PC-9 (cell line): ENCODE measurements at regions not wholly inside any gene's neighbourhood (a gene's known extent, or its start where the extent isn't known, plus 50 kb on each side); places are given as distances from the start of the nearest gene placed in this dataset.

Source experiments
- BruUV-seq: library from RNA; stranded (reverse); fragments of 400-500 nt; replicated peaks from 2 replicates; lab custom pipeline; 2021; lab: Mats Ljungman, UMichigan
- CTCF ChIA-PET: fragments of 300-600 bp; sonication (Branson Sonifier 250); formaldehyde crosslinking; loops from one replicate; lab custom pipeline; 2022; ENCODE audit warnings: antibody characterized with exemption; lab: Charles Lee
- POLR2A ChIA-PET: fragments of 300-600 bp; sonication (Branson Sonifier 250); formaldehyde crosslinking; loops from one replicate; lab custom pipeline; 2022; ENCODE audit warnings: antibody characterized with exemption; ENCODE audit not compliant: unreplicated experiment; lab: Charles Lee
- DNase-seq, 2 experiments: peaks; one replicate each; pipeline versions ENCODE4 v3.0.0 to v3.0.0-alpha.2; 2015 to 2022; ENCODE audit warnings: mixed read lengths in 1 of 2
- H2AFZ ChIP-seq: fragments of 200-600 bp; sonication (generic); 2 replicates; pipeline ENCODE4 v1.8.1; 2017; ENCODE audit warnings: antibody characterized with exemption
- H3F3A ChIP-seq: fragments of 200-600 bp; sonication (generic); 2 replicates; pipeline ENCODE4 v1.8.1; 2017; ENCODE audit warnings: antibody characterized with exemption, mild to moderate bottlenecking, low read depth; ENCODE audit not compliant: insufficient read depth
- H3K27ac ChIP-seq: fragments of 200-600 bp; sonication (generic); 2 replicates; pipeline ENCODE4 v1.6.1; 2016; ENCODE audit warnings: mixed run types
- H3K27me3 ChIP-seq: fragments of 200-600 bp; sonication (generic); 2 replicates; pipeline ENCODE4 v1.6.1; 2016; ENCODE audit warnings: low read depth, mixed run types; ENCODE audit not compliant: insufficient read depth
- H3K36me3 ChIP-seq: fragments of 200-600 bp; sonication (generic); 2 replicates; pipeline ENCODE4 v1.6.1; 2016; ENCODE audit warnings: low read depth, mixed run types
- H3K4me1 ChIP-seq: fragments of 200-600 bp; sonication (generic); replicated peaks from 2 replicates; pipeline ENCODE4 v1.6.1; 2016; ENCODE audit warnings: mixed run types; ENCODE audit not compliant: insufficient read depth
- H3K4me2 ChIP-seq: fragments of 200-600 bp; sonication (generic); 2 replicates; pipeline ENCODE4 v1.6.1; 2017; ENCODE audit warnings: mixed run types
- H3K4me3 ChIP-seq: fragments of 200-600 bp; sonication (generic); 2 replicates; pipeline ENCODE4 v1.6.1; 2016; ENCODE audit warnings: mixed run types
- H3K79me2 ChIP-seq: fragments of 200-600 bp; sonication (generic); 2 replicates; pipeline ENCODE4 v1.6.1; 2017; ENCODE audit warnings: low read depth, mixed run types
- H3K9me2 ChIP-seq: fragments of 200-600 bp; sonication (generic); 2 replicates; pipeline ENCODE4 v1.8.1; 2017; ENCODE audit warnings: mild to moderate bottlenecking; ENCODE audit not compliant: insufficient read depth
- H3K9me3 ChIP-seq: fragments of 200-600 bp; sonication (generic); 2 replicates; pipeline ENCODE4 v1.8.1; 2016; ENCODE audit warnings: low read depth; ENCODE audit not compliant: insufficient read depth
- H4K20me1 ChIP-seq: fragments of 200-600 bp; sonication (generic); 2 replicates; pipeline ENCODE4 v1.8.1; 2017; ENCODE audit not compliant: insufficient read depth
- CTCF ChIP-seq: fragments of 200-600 bp; sonication (generic); conservative IDR thresholded peaks from 2 replicates; pipeline ENCODE4 v1.6.1; 2017; ENCODE audit warnings: mixed run types, antibody characterized with exemption, mild to moderate bottlenecking, moderate library complexity
- EZH2 ChIP-seq: fragments of 200-600 bp; sonication (generic); IDR thresholded peaks from 2 replicates; pipeline ENCODE4 v1.8.0; 2017; ENCODE audit warnings: antibody characterized with exemption, low read depth
- intact Hi-C: fragments of 100-400 bp; cut with micrococcal nuclease; formaldehyde crosslinking; loops from one replicate; pipeline ENCODE4 v1.10.0; 2022; ENCODE audit not compliant: unreplicated experiment

GRCh38 chr16:35749253-35750141 lies 2290.1 kb downstream of the TP53TG3F start:
- Histone ChIP-seq H3K4me3 (no peak overlapping the region), H2AFZ (no peak overlapping the region), H3K9me2 (no peaks in the 10 kb centered on the region), H3K4me1 (peaks cover 12% of the 10 kb centered on the region), H3K27me3 (no peaks in the 10 kb centered on the region), H3K36me3 (no peaks in the 10 kb centered on the region), H3F3A (0 out of 2 replicates have a peak, but pooled peaks cover 4% of the 10 kb centered on the region), H3K4me2 (no peak overlapping the region), H3K79me2 (no peaks in the 10 kb centered on the region), H3K27ac (no peak overlapping the region), H3K9me3 (no peaks in the 10 kb centered on the region), H4K20me1 (no peaks in the 10 kb centered on the region)
- POLR2A ChIA-PET = no interaction called here
- TF ChIP-seq EZH2 = no peak
- TF ChIP-seq CTCF = no peak
- CTCF ChIA-PET = interaction anchor here (0.6 kb wide), 1 partner anchor 16 kb away, joined by 3 read pairs; no protein-coding TSS in a partner anchor
- intact Hi-C loops = no loop called here
- no peak for DNase-seq
- BruUV-seq = no TSS peak

DNA sequence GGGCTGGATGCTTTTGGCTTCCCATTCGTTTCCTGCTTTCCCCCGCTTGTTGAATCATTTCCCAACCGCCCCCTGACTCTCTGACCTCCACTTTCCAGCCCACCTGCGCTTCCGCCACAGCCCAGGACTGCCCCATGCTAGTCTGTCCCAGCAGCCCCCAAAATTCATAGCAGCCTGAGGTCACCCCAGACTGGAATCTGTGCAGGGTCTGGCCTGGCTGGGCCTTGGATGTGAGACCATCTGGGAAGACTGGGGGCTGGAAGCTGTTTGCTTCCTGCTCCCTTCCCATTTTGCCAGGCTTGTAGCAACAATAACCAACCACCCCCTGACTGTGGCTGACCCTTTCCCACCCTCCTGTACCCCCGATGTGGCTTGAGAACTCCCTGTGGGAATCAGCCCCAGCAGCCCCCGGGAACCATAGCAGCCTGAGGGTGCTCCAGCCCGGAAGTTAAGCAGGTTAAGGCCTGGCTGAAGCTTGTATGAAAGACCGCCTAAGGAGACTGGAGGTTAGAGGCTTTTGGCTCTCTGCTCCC lies 2290.8 kb downstream of the TP53TG3F start:
- Histone ChIP-seq H3K9me3 (no peaks in the 10 kb centered on the region), H3K79me2 (no peaks in the 10 kb centered on the region), H3K9me2 (no peaks in the 10 kb centered on the region), H3F3A (0 out of 2 replicates have a peak, but pooled peaks cover 4% of the 10 kb centered on the region), H3K4me2 (no peak overlapping the region), H3K4me3 (no peak overlapping the region), H3K27me3 (no peaks in the 10 kb centered on the region), H4K20me1 (no peaks in the 10 kb centered on the region), H3K36me3 (no peaks in the 10 kb centered on the region), H3K27ac (no peak overlapping the region), H2AFZ (no peak overlapping the region), H3K4me1 (peaks cover 9% of the 10 kb centered on the region)
- POLR2A ChIA-PET = no interaction called here
- TF ChIP-seq CTCF (no peak), EZH2 (no peak)
- DNase-seq = no peak
- CTCF ChIA-PET = no interaction called here
- BruUV-seq = no TSS peak
- intact Hi-C loops = no loop called here

- H3F3A ChIP-seq = 0 out of 2 replicates have a peak, but pooled peaks cover 2% of the 10 kb centered on the region
- no peaks in the 10 kb centered on the region for H3K27me3 ChIP-seq
- no peak for DNase-seq
- no peak overlapping the region for H3K4me3 ChIP-seq
- H3K79me2 ChIP-seq = no peaks in the 10 kb centered on the region
- POLR2A ChIA-PET = no interaction called here
- intact Hi-C loops = no loop called here
- no peak overlapping the region for H2AFZ ChIP-seq
- no peak for TF ChIP-seq CTCF
- TF ChIP-seq EZH2 = no peak
- H3K4me2 ChIP-seq = no peak overlapping the region
- no peaks in the 10 kb centered on the region for H3K36me3 ChIP-seq
- no peaks in the 10 kb centered on the region for H3K9me3 ChIP-seq
- no peaks in the 10 kb centered on the region for H4K20me1 ChIP-seq
- peaks cover 4% of the 10 kb centered on the region for H3K4me1 ChIP-seq
- H3K9me2 ChIP-seq = no peaks in the 10 kb centered on the region
- CTCF ChIA-PET = no interaction called here
- BruUV-seq = no TSS peak
- no peak overlapping the region for H3K27ac ChIP-seq
Observed at GRCh38 chr16:35750701-35751104, 2291.3 kb downstream of the TP53TG3F start.
